Ovary (tissue), 7 donors: ENCODE measurements at regions not wholly inside any gene's neighbourhood (a gene's known extent, or its start where the extent isn't known, plus 50 kb on each side); places are given as distances from the start of the nearest gene placed in this dataset.
"Not testable (repeated sequence)": the region's sequence is repeated elsewhere in the genome, so short reads cannot be mapped to it uniquely, and the experiment has no call there.

Source experiments
- DNase-seq, 5 donors: peaks; one replicate each; pipeline ENCODE4 v3.0.0-alpha.2; 2019 to 2020
- H3K27ac ChIP-seq, 2 donors: fragments of 200-600 bp; one replicate each; pipeline versions ENCODE4 v1.5.1 to v1.8.0; 2019 to 2022
- H3K27me3 ChIP-seq: fragments of 200-600 bp; one replicate; pipeline ENCODE4 v1.8.0; 2022
- H3K36me3 ChIP-seq: fragments of 200-600 bp; sonication (generic); one replicate; pipeline ENCODE4 v1.5.1; 2019
- H3K4me1 ChIP-seq: one replicate; pipeline ENCODE4 v1.8.1; 2013; ENCODE audit warnings: mild to moderate bottlenecking, moderate library complexity; ENCODE audit not compliant: insufficient read depth
- H3K4me3 ChIP-seq: fragments of 200-600 bp; sonication (generic); one replicate; pipeline ENCODE4 v1.5.1; 2017
- H3K9me3 ChIP-seq, 2 donors: fragments of 200-600 bp in 1 of 2; sonication (generic) in 1 of 2; one replicate each; pipeline versions ENCODE4 v1.5.1 to v1.8.1; 2013 to 2019; ENCODE audit warnings: mild to moderate bottlenecking in 1 of 2, moderate library complexity in 1 of 2
- EP300 ChIP-seq: sonication (generic); formaldehyde crosslinking; IDR thresholded peaks from one replicate; pipeline ENCODE4 v1.6.1; 2017; ENCODE audit warnings: antibody characterized with exemption
- POLR2A ChIP-seq: fragments of 450-650 bp; IDR thresholded peaks from one replicate; pipeline ENCODE4 v1.6.1; 2017; ENCODE audit warnings: antibody characterized with exemption, mild to moderate bottlenecking, moderate library complexity
- WGBS, 3 donors: extraction: QIAGEN DNeasy Blood & Tissue Kit in 1 of 3; methylation state at CpG; one replicate each; pipeline versions ENCODE4 v1.1.5 to v1.1.7; 2013 to 2017; 5-methylcytosine and 5-hydroxymethylcytosine counted together
- intact Hi-C, 4 donors: fragments of 100-400 bp; cut with DNase I; formaldehyde crosslinking; loops; one replicate each; pipeline versions ENCODE4 v1.11.0 to v1.15.1; 2022 to 2023
- TF ChIP-seq, protein P1 (sequence below), 3 donors: fragments of 450-650 bp in 2 of 3; fragments of 200-600 bp in 1 of 3; IDR thresholded peaks; one replicate each; pipeline versions ENCODE4 v1.5.1 to v1.8.0; 2016 to 2022; ENCODE audit warnings: antibody characterized with exemption in 3 of 3, mild to moderate bottlenecking in 1 of 3
- donor health status: DM: no; HTN: no; CAD: no; lungs with moderate emphysema.
- donor health status: DM: no; HTN: no; CAD: no.
- donor health status: Bipolar disorder and iron deficiency.
- donor health status: DM: no; HTN: no; CAD: no.
- donor health status: DM: yes; HTN: yes; CAD: no.

DNA sequence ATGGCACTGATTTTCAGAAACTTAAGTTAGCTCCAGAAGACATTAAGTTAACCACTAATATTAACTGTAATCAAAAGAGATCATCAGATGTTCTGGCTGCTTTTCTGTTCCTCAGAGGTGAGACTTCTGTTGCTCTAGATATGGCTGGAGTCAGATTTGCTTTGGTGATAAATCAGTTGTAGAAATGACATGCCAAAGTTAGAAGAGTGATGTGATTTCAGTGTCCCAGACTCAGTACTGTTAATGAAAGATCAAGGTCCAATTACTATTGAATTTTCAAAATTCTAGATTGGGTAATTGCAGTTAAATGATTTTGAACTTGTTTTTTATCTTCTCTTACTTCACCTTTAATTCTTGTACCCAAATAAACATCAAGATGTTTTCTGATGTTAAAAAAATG, 402.4 kb upstream of the SYNCRIP start:
- H3K4me3 ChIP-seq, result no peak overlapping the region
- no peak for DNase-seq
- H3K4me1 ChIP-seq, result no peaks in the 10 kb centered on the region
- H3K36me3 ChIP-seq, result no peaks in the 10 kb centered on the region
- H3K27me3 ChIP-seq, result no peaks in the 10 kb centered on the region
- intact Hi-C loops, result no loop called here
- no peak overlapping the region for H3K27ac ChIP-seq
- no peaks in the 10 kb centered on the region for H3K9me3 ChIP-seq
- TF ChIP-seq, protein P1, sequence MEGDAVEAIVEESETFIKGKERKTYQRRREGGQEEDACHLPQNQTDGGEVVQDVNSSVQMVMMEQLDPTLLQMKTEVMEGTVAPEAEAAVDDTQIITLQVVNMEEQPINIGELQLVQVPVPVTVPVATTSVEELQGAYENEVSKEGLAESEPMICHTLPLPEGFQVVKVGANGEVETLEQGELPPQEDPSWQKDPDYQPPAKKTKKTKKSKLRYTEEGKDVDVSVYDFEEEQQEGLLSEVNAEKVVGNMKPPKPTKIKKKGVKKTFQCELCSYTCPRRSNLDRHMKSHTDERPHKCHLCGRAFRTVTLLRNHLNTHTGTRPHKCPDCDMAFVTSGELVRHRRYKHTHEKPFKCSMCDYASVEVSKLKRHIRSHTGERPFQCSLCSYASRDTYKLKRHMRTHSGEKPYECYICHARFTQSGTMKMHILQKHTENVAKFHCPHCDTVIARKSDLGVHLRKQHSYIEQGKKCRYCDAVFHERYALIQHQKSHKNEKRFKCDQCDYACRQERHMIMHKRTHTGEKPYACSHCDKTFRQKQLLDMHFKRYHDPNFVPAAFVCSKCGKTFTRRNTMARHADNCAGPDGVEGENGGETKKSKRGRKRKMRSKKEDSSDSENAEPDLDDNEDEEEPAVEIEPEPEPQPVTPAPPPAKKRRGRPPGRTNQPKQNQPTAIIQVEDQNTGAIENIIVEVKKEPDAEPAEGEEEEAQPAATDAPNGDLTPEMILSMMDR (IDR thresholded peaks at IDR 0.05), result no peak
- TF ChIP-seq POLR2A (no peak), EP300 (no peak)

DNA sequence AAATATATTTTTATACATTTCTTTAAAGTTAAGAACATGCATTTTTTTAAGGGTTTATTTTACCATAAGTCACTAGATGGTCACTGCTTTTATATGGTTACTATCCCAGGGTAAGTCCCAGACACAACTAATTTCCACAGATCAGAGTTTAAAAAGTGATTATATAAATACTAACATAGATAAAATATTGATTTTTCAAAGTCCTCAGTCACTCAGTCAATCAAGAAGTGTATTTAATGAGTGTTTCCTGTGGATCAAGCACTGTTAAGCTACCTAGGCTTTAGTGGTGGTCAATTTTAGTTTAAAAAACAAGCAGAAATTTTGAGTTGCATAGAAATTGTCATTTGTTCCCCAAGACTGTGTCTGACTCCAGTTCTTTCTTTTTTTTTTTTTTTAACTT, 399.5 kb upstream of the SYNCRIP start:
- H3K4me3 ChIP-seq, result no peak overlapping the region
- intact Hi-C loops, result no loop called here
- H3K4me1 ChIP-seq, result no peaks in the 10 kb centered on the region
- no peaks in the 10 kb centered on the region for H3K36me3 ChIP-seq
- H3K27me3 ChIP-seq, result no peaks in the 10 kb centered on the region
- TF ChIP-seq POLR2A, result no peak
- no peak for TF ChIP-seq EP300
- TF ChIP-seq, protein P1 (IDR thresholded peaks at IDR 0.05), result no peak
- DNase-seq, result no peak
- H3K27ac ChIP-seq, result no peak overlapping the region
- H3K9me3 ChIP-seq, result no peaks in the 10 kb centered on the region

DNA sequence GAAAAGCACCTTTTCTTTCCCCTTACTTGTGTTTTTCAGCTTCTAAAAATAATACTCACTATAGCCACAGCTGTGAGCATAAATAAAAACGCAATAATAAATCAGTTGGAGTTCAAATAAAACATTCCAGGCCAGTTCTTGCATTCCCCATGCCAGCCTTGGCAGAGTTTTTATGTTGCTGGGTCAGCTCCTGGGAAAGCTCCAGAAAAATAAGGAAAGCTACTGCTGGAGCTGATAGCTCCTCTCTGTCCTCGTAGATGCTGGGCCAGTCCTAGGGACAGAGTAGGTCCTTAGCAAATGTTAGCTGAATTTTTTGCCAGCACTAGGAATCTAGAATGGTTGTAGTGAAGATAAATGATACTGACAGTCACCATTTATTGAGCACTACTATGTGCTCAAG, 389.0 kb upstream of the SYNCRIP start:
- WGBS, 3 donors, result 6 to 24% (median 9%) methylated on average over 2 of the region's 2 CpGs
- Histone ChIP-seq H3K36me3 (no peaks in the 10 kb centered on the region), H3K4me1 (peaks cover 2% of the 10 kb centered on the region), H3K27me3 (no peaks in the 10 kb centered on the region), H3K4me3 (no peak overlapping the region), H3K9me3 (no peaks in the 10 kb centered on the region), H3K27ac (no peak overlapping the region)
- intact Hi-C loops, result loop anchor here in 1 of 4 donors (5.0 kb wide), 1 partner anchor 1086 kb away; no protein-coding TSS in a partner anchor
- no peak for TF ChIP-seq EP300
- TF ChIP-seq POLR2A, result no peak
- TF ChIP-seq, protein P1 (IDR thresholded peaks at IDR 0.05), result no peak
- peak in 2 of 5 donors; percentile 12 to 31 for DNase-seq

DNA sequence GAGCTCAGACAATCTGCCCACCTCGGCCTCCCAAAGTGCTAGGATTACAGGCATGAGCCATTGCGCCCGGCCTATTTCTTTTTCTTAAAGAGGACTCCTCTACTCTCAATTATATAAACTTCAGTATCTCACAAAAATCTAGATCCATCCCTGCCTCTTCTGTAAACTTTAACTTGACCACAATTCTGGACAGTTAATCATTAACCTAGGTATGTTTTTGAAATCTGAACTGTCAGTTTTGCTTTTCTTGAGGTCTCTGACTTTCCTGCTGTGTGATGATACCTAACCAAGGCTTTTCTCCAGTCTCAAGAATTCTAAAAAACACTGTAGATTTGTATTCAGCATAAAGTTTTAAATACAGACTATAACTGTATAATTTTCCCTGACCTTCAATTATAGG, 388.2 kb upstream of the SYNCRIP start:
- WGBS, 3 donors, result 92 to 95% (median 93%) methylated on average over 3 of the region's 3 CpGs
- no peak for DNase-seq
- Histone ChIP-seq H3K27ac (peak overlapping the region in 1 of 2 donors; percentile 19), H3K27me3 (no peaks in the 10 kb centered on the region), H3K4me1 (peaks cover 2% of the 10 kb centered on the region), H3K9me3 (no peaks in the 10 kb centered on the region), H3K36me3 (no peaks in the 10 kb centered on the region), H3K4me3 (no peak overlapping the region)
- intact Hi-C loops, result loop anchor here in 1 of 4 donors (5.0 kb wide), 1 partner anchor 1086 kb away; no protein-coding TSS in a partner anchor
- TF ChIP-seq, protein P1 (IDR thresholded peaks at IDR 0.05), result no peak
- TF ChIP-seq EP300, result no peak
- TF ChIP-seq POLR2A, result no peak

DNA sequence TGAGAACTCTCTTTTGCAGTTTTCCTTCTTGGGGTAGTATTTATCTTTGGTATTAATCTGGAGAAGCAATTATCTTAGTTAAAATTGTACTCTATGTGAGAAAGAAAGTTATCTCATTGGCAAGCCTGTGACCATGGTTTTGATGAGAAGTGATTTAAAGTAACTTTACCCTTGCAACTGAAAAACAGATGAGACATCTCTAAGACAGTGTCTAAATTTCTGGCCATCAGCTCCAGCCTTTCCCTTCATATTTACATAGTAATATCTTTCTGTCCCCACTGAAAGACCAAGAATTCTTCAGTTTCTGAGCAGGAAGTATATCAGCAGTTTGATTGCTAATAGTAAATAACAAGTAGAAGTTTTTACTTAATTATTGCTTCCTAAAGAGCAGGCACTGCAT, 386.1 kb upstream of the SYNCRIP start:
- Histone ChIP-seq H3K4me3 (no peak overlapping the region), H3K9me3 (no peaks in the 10 kb centered on the region), H3K36me3 (no peaks in the 10 kb centered on the region), H3K27ac (no peak overlapping the region), H3K27me3 (no peaks in the 10 kb centered on the region), H3K4me1 (peaks cover 2% of the 10 kb centered on the region)
- no peak for DNase-seq
- TF ChIP-seq, protein P1 (IDR thresholded peaks at IDR 0.05), result no peak
- TF ChIP-seq EP300 (no peak), POLR2A (no peak)
- intact Hi-C loops, result no loop called here

DNA sequence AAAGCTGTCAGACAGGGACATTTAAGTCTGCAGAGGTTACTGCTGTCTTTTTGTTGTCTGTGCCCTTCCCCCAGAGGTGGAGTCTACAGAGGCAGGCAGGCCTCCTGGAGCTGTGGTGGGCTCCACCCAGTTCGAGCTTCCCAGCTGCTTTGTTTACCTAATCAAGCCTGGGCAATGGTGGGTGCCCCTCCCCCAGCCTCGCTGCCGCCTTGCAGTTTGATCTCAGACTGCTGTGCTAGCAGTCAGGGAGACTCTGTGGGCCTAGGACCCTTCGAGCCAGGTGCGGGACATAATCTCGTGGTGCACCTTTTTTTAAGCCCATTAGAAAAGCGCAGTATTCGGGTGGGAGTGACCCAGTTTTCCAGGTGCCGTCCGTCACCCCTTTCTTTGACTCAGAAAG, 384.2 kb upstream of the SYNCRIP start:
- H3K4me3 ChIP-seq, H3K27ac ChIP-seq, DNase-seq, H3K36me3 ChIP-seq, H3K9me3 ChIP-seq, H3K4me1 ChIP-seq, H3K27me3 ChIP-seq, intact Hi-C loops: not testable (repeated sequence)
- WGBS, 3 donors, result 74 to 77% (median 76%) methylated on average over 10 of the region's 10 CpGs
